CD4-positive, alpha-beta T cell treated with Interleukin-17A for 1 hour (primary cell): ENCODE measurements at regions not wholly inside any gene's neighbourhood (a gene's known extent, or its start where the extent isn't known, plus 50 kb on each side); places are given as distances from the start of the nearest gene placed in this dataset.
"Not testable (repeated sequence)": the region's sequence is repeated elsewhere in the genome, so short reads cannot be mapped to it uniquely, and the experiment has no call there.

Source experiments
- DNase-seq: peaks from one replicate; pipeline ENCODE4 v3.0.0-alpha.2; 2020

GRCh38 chr7:128561116-128561722 lies 84.7 kb downstream of the METTL2B start:
- DNase-seq, result not testable (repeated sequence)

GRCh38 chr7:128562795-128563194 lies 86.2 kb downstream of the METTL2B start:
- not testable (repeated sequence) for DNase-seq

DNA sequence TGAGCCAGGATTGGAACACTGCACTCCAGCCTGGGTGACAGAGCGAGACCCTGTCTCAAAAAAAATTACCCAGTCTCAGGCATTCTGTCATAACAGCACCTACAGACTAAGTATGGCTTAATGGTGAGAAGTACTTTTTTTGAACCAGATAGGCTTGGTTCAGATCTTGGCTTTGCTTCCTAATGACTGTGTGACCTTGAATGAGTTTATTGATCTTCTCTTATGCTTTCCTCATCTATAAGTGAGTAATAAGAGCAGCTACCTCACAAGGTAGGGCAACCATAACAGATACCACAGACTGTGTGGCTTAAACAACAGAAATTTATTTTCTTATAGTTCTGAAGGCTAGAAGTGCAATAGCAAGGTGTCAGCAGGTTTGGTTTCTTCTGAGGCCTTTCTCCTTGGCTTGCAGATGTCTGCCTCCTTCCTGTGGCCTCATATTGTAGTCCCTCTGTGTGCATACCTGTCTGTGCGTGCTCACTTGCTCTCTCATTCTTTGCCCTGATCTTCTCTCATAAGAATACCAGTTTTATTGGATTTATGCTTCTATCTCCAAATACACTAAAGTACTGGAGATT lies 87.7 kb downstream of the METTL2B start:
- not testable (repeated sequence) for DNase-seq

GRCh38 chr7:128564932-128565864 lies 88.7 kb downstream of the METTL2B start:
- DNase-seq, result not testable (repeated sequence)

GRCh38 chr7:128575277-128575676 lies 96.8 kb upstream of the GARIN1A start:
- not testable (repeated sequence) for DNase-seq

DNA sequence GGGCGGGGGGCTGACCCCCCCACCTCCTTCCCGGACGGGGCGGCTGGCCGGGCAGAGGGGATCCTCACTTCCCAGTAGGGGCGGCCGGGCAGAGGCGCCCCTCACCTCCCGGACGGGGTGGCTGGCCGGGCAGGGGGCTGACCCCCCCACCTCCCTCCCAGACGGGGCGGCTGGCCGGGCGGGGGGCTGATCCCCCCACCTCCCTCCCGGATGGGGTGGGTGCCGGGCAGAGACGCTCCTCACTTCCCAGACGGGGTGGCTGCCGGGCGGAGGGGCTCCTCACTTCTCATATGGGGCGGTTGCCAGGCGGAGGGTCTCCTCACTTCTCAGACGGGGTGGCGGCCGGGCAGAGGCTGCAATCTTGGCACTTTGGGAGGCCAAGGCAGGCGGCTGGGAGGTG lies 95.1 kb upstream of the GARIN1A start:
- DNase-seq, result not testable (repeated sequence)

DNA sequence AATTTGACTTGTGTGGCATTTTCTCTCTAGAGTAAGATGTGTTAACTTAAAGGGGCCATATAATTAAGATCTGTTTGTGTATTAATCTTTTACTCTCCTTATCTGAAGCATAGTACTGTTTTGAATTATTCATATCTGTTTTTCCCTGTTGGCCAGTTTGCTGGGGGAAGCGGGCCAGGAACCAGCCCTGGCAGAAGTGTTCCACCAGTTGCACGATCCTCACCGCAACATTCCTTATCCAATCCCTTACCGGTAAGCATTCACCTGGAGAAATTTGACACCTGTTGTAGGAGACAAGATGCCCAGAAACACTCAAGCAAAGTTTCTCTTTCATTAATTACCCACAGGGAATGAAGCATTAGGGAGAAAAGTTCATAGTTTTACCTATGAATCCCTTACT lies 92.2 kb upstream of the GARIN1A start:
- DNase-seq, result not testable (repeated sequence)

GRCh38 chr7:128581100-128581499 lies 91.0 kb upstream of the GARIN1A start:
- not testable (repeated sequence) for DNase-seq

- DNase-seq, result not testable (repeated sequence)
Measured at GRCh38 chr7:128581825-128582561, 90.1 kb upstream of the GARIN1A start.

- not testable (repeated sequence) for DNase-seq
Measured at GRCh38 chr7:128586715-128587114, 85.4 kb upstream of the GARIN1A start.

DNA sequence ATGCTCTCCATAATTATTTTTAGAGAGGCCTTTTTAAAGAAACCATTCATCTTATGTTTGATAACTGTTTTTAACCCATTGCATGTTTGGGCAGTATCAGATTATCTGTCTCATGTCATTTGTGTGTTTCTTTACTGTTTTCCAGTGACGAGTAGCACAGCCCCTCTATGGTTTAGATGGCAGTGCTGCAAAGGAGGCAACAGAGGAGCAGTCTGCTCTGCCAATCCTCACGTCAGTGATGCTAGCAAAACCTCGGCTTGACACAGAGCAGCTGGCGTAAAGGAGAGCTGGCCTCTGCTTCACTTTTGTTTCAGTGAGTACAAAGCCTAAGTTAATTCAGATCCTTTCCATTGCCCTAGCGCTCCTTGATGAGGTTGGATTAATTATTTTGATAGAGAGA lies 80.4 kb upstream of the GARIN1A start:
- DNase-seq, result no peak

GRCh38 chr7:128592209-128592608 lies 79.9 kb upstream of the GARIN1A start:
- not testable (repeated sequence) for DNase-seq

DNA sequence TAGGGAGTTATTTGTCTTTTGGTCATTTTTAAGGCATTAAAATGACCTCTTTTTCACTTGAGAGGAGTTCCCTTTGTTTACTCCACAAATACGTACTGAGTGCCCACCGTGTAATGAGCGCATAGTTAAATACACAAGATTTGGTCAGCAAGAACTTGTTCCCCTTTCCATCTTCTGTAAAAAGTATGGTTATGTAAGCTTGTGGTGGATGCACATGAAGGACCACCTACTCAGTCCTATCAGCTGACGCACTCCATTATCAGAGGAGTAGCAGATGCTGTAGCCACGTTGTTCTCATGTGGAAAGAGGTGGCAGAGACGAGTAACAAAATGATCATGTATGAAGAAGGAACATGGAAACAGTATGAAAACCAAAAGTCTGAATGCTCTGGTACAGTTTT lies 78.0 kb upstream of the GARIN1A start:
- DNase-seq, result not testable (repeated sequence)

DNA sequence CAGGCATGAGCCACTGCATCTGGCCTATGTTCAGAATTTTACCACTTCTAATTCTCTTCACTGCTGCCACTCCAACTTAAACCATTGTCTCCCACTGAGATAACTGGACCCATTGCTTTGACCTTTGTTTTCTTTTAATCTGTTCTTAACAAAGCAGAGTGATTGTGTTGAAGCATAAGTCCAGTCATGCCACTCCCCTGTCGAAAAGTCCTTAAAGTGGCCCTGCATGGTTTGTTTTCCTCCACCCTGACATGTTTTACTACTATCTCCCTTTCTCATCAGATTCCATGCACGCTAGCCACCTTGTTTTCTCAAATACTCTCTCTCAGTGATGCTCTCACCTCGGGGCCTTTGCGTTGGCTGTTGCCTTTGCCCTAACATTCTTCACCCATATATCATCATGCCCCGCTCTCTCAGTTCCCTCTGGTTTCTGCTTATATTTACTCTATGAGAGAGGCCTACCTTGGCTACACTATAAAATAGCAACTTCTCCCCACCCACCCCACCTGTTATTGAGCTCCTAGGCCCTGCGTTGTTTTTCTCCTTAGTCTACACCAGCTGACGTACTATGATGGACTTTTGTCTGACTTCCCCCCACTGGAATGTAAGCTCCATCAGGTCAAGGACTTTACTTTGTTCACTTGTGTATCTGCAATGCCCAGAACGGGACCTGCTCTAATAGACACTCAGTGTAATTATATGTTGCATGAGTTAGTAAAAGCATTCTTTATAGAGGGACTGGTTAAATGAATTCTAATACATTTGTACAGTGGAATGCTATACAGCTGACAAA lies 75.6 kb upstream of the GARIN1A start:
- not testable (repeated sequence) for DNase-seq

- DNase-seq, result not testable (repeated sequence)
Measured at GRCh38 chr7:128598946-128599345, 73.1 kb upstream of the GARIN1A start.

- DNase-seq, result peak; percentile 79
Measured at GRCh38 chr7:128608678-128609421, 63.2 kb upstream of the GARIN1A start.

DNA sequence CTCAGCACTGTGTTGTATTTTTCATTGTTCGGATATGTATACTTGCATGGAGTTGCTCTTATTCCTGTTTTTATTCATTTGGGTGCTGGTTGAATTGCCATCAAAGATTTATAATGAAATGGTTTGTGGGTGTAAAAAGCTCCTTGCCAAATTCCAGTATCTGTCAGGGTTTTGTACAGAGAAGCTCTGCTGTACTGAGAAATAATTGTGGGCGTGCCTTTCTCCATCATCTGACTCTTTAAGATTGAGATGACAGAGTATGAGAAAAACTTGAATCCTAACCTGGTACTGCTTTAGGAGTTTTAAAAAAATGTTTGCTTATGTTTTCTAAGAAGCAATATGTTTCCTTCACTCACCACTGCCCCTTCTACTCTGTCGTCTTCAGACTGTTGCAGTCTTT lies 58.7 kb upstream of the GARIN1A start:
- DNase-seq, result not testable (repeated sequence)

- DNase-seq, result not testable (repeated sequence)
Measured at GRCh38 chr7:128614812-128615211, 57.3 kb upstream of the GARIN1A start.

DNA sequence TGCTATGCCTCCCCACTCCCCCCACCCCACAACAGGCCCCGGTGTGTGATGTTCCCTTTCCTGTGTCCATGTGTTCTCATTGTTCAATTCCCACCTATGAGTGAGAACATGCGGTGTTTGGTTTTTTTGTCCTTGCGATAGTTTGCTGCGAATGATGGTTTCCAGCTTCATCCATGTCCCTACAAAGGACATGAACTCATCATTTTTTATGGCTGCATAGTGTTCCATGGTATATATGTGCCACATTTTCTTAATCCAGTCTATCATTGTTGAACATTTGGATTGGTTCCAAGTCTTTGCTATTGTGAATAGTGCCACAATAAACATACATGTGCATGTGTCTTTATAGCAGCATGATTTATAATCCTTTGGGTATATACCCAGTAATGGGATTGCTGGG lies 55.3 kb upstream of the GARIN1A start:
- not testable (repeated sequence) for DNase-seq
